ENCODE measurements at regions not wholly inside any gene's neighbourhood (a gene's known extent, or its start where the extent isn't known, plus 50 kb on each side); places are given as distances from the start of the nearest gene placed in this dataset.

DNA sequence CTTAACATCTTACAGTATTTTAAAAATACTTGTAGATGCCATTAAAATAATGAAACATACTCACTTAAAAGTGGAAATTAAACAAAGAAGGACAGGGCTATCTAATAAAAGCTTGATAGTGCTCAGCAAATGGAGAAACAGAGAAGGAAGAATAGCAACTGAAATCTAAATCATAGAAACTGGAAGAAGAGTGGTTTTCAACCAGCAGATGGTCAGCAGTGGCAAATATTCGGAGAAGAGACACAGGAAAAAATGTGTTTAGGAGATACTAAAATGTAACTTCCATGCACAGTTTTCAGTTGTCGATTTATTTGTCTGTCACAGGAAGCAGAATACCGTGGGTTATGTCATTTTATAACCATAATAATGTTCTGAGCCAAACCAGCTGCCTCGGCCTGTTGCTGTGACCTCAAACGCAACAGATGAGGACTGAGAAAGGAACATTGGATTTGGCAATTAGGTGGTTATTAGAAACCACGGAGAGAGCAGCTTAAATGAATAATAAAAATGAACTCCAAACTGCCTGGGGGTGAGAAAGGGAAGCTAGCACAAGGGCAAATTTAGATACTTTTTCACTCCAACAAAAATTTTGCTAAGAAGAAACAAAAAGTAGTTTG lies 246.6 kb upstream of the KCNMB2 start:
- TF ChIP-seq, protein P1, sequence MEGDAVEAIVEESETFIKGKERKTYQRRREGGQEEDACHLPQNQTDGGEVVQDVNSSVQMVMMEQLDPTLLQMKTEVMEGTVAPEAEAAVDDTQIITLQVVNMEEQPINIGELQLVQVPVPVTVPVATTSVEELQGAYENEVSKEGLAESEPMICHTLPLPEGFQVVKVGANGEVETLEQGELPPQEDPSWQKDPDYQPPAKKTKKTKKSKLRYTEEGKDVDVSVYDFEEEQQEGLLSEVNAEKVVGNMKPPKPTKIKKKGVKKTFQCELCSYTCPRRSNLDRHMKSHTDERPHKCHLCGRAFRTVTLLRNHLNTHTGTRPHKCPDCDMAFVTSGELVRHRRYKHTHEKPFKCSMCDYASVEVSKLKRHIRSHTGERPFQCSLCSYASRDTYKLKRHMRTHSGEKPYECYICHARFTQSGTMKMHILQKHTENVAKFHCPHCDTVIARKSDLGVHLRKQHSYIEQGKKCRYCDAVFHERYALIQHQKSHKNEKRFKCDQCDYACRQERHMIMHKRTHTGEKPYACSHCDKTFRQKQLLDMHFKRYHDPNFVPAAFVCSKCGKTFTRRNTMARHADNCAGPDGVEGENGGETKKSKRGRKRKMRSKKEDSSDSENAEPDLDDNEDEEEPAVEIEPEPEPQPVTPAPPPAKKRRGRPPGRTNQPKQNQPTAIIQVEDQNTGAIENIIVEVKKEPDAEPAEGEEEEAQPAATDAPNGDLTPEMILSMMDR (IDR thresholded peaks at IDR 0.05) = no peak
- H3K27ac ChIP-seq = no peak overlapping the region
- no peak overlapping the region for H3K4me3 ChIP-seq
- DNase-seq (ENCODE audit: low spot score in 2 of 2) = no peak
- H3K9me3 ChIP-seq = no peaks in the 10 kb centered on the region
- no peaks in the 10 kb centered on the region for H3K4me1 ChIP-seq
- no peaks in the 10 kb centered on the region for H3K27me3 ChIP-seq
- intact Hi-C loops (cut with DNase I) = no loop called here
- no peaks in the 10 kb centered on the region for H3K36me3 ChIP-seq

DNA sequence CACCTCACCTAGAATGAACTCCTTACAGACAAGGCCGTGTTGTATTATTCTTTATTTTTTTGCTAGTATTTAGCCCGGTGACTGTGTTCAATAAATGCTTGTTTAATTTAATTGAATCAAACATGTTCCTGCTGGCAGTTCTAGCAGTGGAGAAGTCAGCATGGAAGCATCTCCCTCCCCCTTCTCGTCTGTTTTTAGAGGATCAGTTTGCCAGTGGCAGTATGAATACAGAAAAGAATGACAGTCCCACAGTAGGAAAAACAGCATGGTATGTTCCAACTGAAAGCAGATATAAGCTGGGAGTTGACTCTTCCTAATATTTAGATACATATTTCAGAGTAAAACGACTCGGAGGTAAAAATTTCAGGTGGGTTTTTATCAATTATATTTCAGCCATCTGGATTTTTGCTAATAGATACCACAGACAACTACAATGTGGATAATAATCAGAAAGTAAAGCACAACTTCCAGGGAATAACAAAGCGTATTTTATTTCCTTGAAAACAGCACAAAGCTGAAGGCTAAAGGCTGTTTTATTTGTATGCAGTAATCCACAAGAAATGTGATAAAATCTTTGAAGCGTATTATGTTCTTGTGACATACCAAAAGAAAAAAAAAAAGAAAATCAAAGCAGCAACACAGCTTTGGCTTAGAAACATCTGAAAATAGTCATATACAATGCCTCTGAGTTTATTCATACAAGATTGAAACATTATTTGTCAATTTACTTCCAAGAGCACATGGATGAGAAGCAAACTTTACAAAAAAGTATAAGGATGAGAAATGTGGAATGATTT lies 244.5 kb upstream of the KCNMB2 start:
- intact Hi-C loops (cut with DNase I) = no loop called here
- H3K36me3 ChIP-seq = no peaks in the 10 kb centered on the region
- no peaks in the 10 kb centered on the region for H3K9me3 ChIP-seq
- H3K27ac ChIP-seq = no peak overlapping the region
- H3K4me3 ChIP-seq = no peak overlapping the region
- no peaks in the 10 kb centered on the region for H3K4me1 ChIP-seq
- no peak for DNase-seq (ENCODE audit: low spot score in 2 of 2)
- H3K27me3 ChIP-seq = no peaks in the 10 kb centered on the region
- TF ChIP-seq, protein P1 (IDR thresholded peaks at IDR 0.05) = no peak

DNA sequence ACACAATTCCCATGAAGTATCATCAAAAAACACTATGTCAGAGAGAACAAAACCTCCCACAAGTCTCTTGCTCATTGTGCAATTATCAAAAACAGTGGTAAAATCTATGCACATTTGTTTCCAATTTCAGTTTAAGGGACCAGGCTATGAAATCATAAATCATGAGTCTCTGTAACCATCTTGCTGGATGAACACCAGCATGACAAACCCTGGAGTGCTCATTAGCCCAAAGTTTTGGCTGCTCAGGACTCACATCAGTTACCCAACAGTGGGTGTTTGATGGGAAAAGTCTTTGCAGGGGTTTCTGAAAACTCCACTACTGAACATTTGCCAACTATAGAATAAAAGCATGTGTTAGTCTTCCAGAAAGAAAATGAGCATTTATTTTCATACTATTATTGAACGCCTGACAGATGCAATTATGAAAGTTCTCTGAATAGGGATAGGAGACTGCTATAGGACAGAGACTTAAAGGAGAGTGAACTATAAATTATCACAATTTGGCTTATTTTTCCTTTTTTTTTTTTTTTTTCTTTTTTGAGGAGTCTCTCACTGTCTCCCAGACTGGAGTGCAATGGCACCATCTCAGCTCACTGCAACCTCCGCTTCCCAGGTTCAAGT lies 240.8 kb upstream of the KCNMB2 start:
- H3K36me3 ChIP-seq = no peaks in the 10 kb centered on the region
- H3K9me3 ChIP-seq = no peaks in the 10 kb centered on the region
- intact Hi-C loops (cut with DNase I) = no loop called here
- H3K4me1 ChIP-seq = no peaks in the 10 kb centered on the region
- no peak overlapping the region for H3K27ac ChIP-seq
- no peak for DNase-seq (ENCODE audit: low spot score in 2 of 2)
- H3K27me3 ChIP-seq = no peaks in the 10 kb centered on the region
- no peak overlapping the region for H3K4me3 ChIP-seq
- TF ChIP-seq, protein P1 (IDR thresholded peaks at IDR 0.05) = no peak

DNA sequence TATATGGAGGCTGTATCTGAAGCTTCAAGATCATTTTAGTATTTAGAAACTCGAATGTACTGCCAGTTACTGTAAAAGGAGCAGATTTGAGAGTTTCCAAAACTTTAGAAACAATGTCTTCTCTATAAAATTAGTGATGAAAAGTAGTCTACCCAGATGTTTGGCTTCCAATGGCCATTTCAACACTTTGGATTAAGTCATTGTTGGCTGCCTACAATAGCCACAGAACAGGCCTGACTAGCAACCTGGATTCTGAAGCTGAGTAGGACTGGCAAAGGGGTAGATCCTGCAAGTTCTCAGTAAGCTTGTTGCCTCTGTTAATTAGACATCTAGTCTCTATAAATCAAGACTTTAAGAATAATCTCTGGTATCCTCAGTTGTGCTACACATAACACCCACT lies 239.0 kb upstream of the KCNMB2 start:
- TF ChIP-seq, protein P1 (IDR thresholded peaks at IDR 0.05) = no peak
- H3K27ac ChIP-seq = no peak overlapping the region
- H3K4me1 ChIP-seq = no peaks in the 10 kb centered on the region
- no peak overlapping the region for H3K4me3 ChIP-seq
- H3K36me3 ChIP-seq = no peaks in the 10 kb centered on the region
- H3K9me3 ChIP-seq = no peaks in the 10 kb centered on the region
- H3K27me3 ChIP-seq = no peaks in the 10 kb centered on the region
- intact Hi-C loops (cut with DNase I) = no loop called here
- DNase-seq (ENCODE audit: low spot score in 2 of 2) = no peak

DNA sequence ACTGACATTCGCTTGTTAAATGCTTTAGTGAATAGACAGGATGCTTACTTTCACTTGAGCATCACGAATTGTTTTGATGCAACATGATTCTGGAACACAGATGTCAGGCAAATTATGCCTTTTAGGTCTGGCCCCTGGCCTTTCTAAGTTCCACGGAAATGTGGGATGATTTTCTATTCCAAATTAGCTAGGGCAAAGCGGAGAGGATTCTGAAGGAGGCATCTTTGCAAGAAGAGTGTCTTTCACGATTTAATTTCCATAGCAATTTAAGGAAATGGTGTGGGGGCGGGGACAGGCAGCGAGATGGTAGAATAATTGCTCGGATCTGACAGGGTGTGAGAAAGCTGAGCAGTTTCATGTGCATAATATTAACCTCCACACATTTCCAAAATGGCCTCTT lies 238.5 kb upstream of the KCNMB2 start:
- H3K27ac ChIP-seq = no peak overlapping the region
- TF ChIP-seq, protein P1 (IDR thresholded peaks at IDR 0.05) = no peak
- H3K27me3 ChIP-seq = no peaks in the 10 kb centered on the region
- intact Hi-C loops (cut with DNase I) = no loop called here
- H3K36me3 ChIP-seq = no peaks in the 10 kb centered on the region
- H3K9me3 ChIP-seq = no peaks in the 10 kb centered on the region
- no peak for DNase-seq (ENCODE audit: low spot score in 2 of 2)
- no peak overlapping the region for H3K4me3 ChIP-seq
- no peaks in the 10 kb centered on the region for H3K4me1 ChIP-seq

Measured in ascending aorta (tissue), 2 donors.